ENCODE measurements at regions not wholly inside any gene's neighbourhood (a gene's known extent, or its start where the extent isn't known, plus 50 kb on each side); places are given as distances from the start of the nearest gene placed in this dataset.

DNA sequence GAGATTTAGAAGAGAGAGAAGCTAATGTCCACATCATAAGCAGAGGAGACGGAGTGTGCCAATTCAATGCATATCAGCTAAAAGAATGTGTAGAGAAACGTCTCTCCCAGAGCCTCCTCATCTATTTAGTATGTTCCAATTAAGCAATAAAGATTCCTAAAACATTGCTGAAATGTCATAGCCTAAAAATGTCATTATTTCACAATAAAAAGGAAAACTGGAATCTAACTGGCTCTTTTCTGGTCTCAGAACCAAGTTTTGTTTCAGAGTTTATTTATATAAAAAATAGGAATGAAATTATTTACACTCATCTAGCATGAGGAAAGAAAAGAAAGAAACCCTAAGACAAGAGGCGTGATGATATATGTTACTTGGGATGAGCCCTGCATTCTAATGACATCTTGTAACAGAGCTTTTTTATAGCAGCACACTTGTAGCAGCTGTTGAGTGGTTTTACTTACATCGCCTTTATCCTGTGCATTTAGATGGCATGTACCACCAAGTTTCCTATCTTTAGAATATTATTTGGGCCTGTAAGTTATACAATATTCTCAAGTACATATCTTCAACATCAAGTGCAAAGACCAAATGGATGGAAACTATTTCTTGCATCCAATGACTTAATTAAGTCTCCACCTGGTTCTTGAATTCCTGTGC lies 266.3 kb upstream of the PRKD1 start:
- no peak overlapping the region for H3K9ac ChIP-seq (ENCODE audit: extremely low read depth, insufficient read length, low read length)
- H2BK120ac ChIP-seq (ENCODE audit: low read depth, low read length, poor library complexity, severe bottlenecking), result no peak overlapping the region
- H3K79me2 ChIP-seq (ENCODE audit: insufficient read depth, low read length), result no peaks in the 10 kb centered on the region
- H3K4me1 ChIP-seq (ENCODE audit: insufficient read depth, low read length), result no peaks in the 10 kb centered on the region
- Mint-ChIP-seq H3K9me3 (no peaks in the 10 kb centered on the region), H3K27ac (no peak overlapping the region), H3K36me3 (ENCODE audit: insufficient read depth in 1 of 3, low read depth in 3 of 3) (no peaks in the 10 kb centered on the region; a peak in 1 of 7 replicates), H3K4me1 (peaks cover 5 to 8% of the 10 kb centered on the region in 2 experiments), H3K27me3 (ENCODE audit: low read depth) (no peaks in the 10 kb centered on the region), H3K4me3 (no peak overlapping the region)
- H3K9me3 ChIP-seq (ENCODE audit: control insufficient read depth, low read depth, low read length), result no peaks in the 10 kb centered on the region
- H3K23ac ChIP-seq (ENCODE audit: insufficient read length, low read depth, low read length), result no peak overlapping the region
- H3K79me1 ChIP-seq (ENCODE audit: insufficient read depth, low read depth, low read length, poor library complexity, severe bottlenecking), result no peaks in the 10 kb centered on the region
- no peak overlapping the region for H2BK5ac ChIP-seq (ENCODE audit: insufficient read length, low read length)
- no peak overlapping the region for H3K56ac ChIP-seq (ENCODE audit: insufficient read length, low read depth, low read length)
- H3K4ac ChIP-seq (ENCODE audit: low read depth, low read length), result no peak overlapping the region
- no peak overlapping the region for H3K14ac ChIP-seq (ENCODE audit: insufficient read depth, low read length)
- no peaks in the 10 kb centered on the region for H3K27me3 ChIP-seq (ENCODE audit: insufficient read depth, low read length)
- WGBS (ENCODE audit: extremely low coverage, insufficient read length, low lambda C conversion rate), result no CpG with 5 or more reads among the region's 4 CpGs
- no peak overlapping the region for H2BK12ac ChIP-seq (ENCODE audit: insufficient read length, low read depth, low read length)
- H2AK5ac ChIP-seq (ENCODE audit: insufficient read length, low read length), result no peak overlapping the region
- no peak overlapping the region for H4K5ac ChIP-seq (ENCODE audit: insufficient read length, low read depth, low read length)
- H2BK15ac ChIP-seq (ENCODE audit: low read depth, low read length), result no peak overlapping the region
- no peak overlapping the region for H3K27ac ChIP-seq (ENCODE audit: insufficient read length, low read depth, low read length)
- TF ChIP-seq, protein P1, sequence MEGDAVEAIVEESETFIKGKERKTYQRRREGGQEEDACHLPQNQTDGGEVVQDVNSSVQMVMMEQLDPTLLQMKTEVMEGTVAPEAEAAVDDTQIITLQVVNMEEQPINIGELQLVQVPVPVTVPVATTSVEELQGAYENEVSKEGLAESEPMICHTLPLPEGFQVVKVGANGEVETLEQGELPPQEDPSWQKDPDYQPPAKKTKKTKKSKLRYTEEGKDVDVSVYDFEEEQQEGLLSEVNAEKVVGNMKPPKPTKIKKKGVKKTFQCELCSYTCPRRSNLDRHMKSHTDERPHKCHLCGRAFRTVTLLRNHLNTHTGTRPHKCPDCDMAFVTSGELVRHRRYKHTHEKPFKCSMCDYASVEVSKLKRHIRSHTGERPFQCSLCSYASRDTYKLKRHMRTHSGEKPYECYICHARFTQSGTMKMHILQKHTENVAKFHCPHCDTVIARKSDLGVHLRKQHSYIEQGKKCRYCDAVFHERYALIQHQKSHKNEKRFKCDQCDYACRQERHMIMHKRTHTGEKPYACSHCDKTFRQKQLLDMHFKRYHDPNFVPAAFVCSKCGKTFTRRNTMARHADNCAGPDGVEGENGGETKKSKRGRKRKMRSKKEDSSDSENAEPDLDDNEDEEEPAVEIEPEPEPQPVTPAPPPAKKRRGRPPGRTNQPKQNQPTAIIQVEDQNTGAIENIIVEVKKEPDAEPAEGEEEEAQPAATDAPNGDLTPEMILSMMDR (conservative IDR thresholded peaks at IDR 0.05), result no peak
- no peaks in the 10 kb centered on the region for H4K20me1 ChIP-seq (ENCODE audit: control insufficient read depth, insufficient read depth, insufficient read length)
- H4K91ac ChIP-seq (ENCODE audit: insufficient read length, low read depth, low read length), result no peak overlapping the region
- DNase-seq, result no peak
- no peaks in the 10 kb centered on the region for H3K23me2 ChIP-seq (ENCODE audit: insufficient read length, low read depth, low read length, poor library complexity, severe bottlenecking)
- no peak overlapping the region for H4K8ac ChIP-seq (replicated peaks; ENCODE audit: insufficient read length, low read depth, low read length)
- no peak overlapping the region for H2AFZ ChIP-seq (ENCODE audit: low read length)
- no peak overlapping the region for H3T11ph ChIP-seq (ENCODE audit: low read length)
- H2BK20ac ChIP-seq (ENCODE audit: low read depth, low read length, poor library complexity, severe bottlenecking), result no peak overlapping the region
- no peak overlapping the region for H3K4me2 ChIP-seq (ENCODE audit: insufficient read depth, insufficient read length, low read length)
- no peak overlapping the region for H3K18ac ChIP-seq (ENCODE audit: insufficient read length, low read depth, low read length)

All from H9 (cell line).